Jurkat, Clone E6-1 (cell line): ENCODE measurements at regions not wholly inside any gene's neighbourhood (a gene's known extent, or its start where the extent isn't known, plus 50 kb on each side); places are given as distances from the start of the nearest gene placed in this dataset.

Source experiments
- DNase-seq: peaks from one replicate; pipeline ENCODE4 v3.0.0-alpha.2; 2011; ENCODE audit warnings: low read depth, low spot score
- H3K4me3 ChIP-seq: 2 replicates; pipeline ENCODE4 v1.5.1; 2011; ENCODE audit warnings: mild to moderate bottlenecking, low read length, control low read depth, moderate library complexity

DNA sequence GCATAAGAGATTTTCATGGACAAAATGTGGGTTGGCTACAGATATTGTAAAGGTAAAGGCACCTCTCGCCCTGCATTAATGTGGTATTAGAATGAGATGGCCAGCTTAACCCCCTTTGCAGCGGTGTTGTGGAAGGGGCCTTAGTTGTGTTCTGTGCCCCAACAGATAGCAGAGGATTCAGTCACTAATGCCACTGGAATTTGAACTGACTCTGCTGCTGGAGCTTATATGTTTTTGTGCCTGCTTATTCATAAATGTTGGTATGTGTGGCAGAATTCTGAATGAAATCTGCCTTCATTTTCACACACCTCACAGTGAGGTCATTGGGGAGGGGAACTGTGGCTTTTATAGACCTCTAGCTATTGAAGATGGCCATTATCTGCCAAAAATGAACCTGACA is 90.7 kb upstream of the ITGA6 start:
- H3K4me3 ChIP-seq = no peak overlapping the region
- DNase-seq = no peak

DNA sequence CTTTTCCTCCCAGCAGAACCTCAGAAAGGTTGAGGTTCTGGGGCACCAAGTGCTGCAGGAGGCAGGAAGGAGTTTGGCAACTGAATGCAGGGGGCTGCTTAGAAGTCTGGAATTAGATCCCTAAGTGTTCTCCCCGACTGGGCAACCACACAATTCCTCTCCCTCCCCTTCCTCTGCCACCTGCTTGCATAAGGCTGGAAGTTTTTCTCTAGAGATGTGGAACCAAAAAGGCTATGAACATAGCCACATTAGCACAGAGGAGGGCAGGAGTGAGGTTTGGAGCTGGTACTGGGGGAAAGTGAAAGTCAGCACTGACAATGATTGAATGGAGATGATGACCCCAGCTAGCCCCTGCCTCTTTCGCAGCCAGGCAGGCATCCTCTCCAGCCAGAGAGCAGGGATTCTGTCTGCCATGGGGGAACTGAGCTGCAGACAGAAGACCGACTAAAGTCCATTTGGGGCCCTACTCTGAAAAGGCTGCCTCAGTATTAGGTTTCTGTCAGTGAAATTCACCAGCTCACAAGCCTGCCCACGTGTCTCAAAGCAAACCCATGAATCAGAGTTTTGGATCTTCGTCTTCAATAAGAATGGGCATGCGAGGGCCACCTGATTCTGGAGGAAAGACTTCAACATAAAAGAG is 87.9 kb upstream of the ITGA6 start:
- no peak for DNase-seq
- no peak overlapping the region for H3K4me3 ChIP-seq

GRCh38 chr2:172340394-172340793 is 87.0 kb upstream of the ITGA6 start:
- DNase-seq = no peak
- H3K4me3 ChIP-seq = no peak overlapping the region

GRCh38 chr2:172342078-172342477 is 85.3 kb upstream of the ITGA6 start:
- DNase-seq = no peak

GRCh38 chr2:172342611-172343010 is 84.8 kb upstream of the ITGA6 start:
- no peak overlapping the region for H3K4me3 ChIP-seq
- DNase-seq = no peak

More at GRCh38 chr2:172342078-172342477, 85.3 kb upstream of the ITGA6 start:
- H3K4me3 ChIP-seq = no peak overlapping the region

- H3K4me3 ChIP-seq = no peak overlapping the region
- no peak for DNase-seq
These were observed 83.2 kb upstream of the ITGA6 start for GRCh38 chr2:172344159-172344558.

DNA sequence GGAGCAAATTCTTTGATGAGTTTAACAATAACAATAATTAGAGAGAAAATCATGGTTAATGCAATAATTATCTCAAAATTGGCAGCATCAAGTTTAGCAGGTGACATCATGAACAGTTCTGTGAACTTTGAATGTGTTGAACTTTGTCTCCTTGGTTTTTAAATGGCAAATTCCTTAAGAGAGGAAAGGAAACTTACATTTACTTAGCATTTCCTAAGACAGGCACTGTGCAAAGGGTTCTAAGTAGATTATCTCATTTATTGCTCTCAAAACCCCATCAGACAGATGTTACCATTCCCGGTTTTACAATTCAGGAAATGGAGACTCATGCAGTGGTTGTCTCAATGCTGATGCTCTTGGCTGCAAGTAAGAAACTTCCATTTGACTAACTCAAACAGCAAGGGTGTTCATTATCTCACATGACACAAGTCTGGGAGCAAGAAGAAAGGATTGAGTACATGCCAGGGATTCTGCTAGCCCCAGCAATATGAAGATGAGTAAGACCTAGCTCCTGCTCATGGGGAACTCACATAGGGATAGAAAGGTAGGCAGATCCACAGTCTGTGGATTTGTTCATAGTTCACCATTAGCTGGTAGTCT is 81.3 kb upstream of the ITGA6 start:
- no peak overlapping the region for H3K4me3 ChIP-seq
- DNase-seq = no peak

GRCh38 chr2:172348555-172349288 is 78.7 kb upstream of the ITGA6 start:
- no peak for DNase-seq
- no peak overlapping the region for H3K4me3 ChIP-seq

DNA sequence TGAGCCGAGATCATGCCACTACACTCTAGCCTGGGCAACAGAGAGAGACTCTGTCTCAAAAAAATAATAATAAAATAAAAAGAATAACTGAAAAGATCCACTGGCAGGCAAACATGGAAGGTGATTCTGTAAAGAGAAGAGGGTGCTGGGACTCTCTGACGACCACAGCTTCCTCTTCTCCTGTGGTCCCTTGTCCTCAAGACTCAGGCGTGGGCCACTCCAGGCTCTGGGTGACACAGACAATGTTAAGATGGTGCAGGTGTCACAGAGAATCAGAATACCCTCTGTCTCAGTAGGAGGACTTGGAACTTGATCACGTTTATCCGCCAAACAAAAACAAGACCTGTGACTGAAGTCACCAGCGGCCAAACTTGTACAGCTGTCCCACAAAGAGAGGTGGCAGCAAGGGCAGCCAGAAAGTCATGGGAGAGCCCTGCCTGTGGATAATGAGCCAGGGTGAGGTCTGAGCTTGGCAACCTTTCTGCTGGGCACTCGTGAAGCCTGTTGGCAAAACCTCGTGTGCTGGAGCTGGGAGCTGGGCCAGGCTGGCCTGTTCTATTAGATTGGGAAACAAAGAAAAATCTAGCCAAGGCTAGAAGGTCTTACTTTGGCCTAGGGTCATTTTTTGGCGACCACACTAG is 76.4 kb upstream of the ITGA6 start:
- no peak for DNase-seq
- H3K4me3 ChIP-seq = no peak overlapping the region

GRCh38 chr2:172351586-172351985 is 75.8 kb upstream of the ITGA6 start:
- DNase-seq = no peak
- H3K4me3 ChIP-seq = no peak overlapping the region

GRCh38 chr2:172354347-172354746 is 73.0 kb upstream of the ITGA6 start:
- H3K4me3 ChIP-seq = no peak overlapping the region

DNA sequence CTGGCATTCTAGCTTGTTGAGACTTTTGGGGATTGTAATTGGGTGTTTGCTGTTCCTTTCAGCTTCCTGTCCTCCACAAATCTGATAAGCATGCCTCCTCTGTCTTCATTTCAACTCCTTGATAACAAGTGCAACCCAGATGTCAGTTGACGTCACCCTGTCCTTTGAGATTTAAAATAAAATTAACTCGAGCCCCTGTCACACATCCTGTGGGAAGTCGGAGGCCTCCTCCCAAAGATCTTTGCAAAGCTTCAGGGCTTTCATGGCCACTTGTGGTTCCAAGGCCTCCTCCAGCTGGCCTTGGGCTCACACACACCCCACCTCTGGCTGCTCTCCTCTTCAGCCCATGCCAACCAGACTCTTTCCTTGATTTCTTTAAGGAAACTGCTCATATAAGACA is 69.9 kb upstream of the ITGA6 start:
- DNase-seq = peak; percentile 51
- no peak overlapping the region for H3K4me3 ChIP-seq

More at GRCh38 chr2:172354347-172354746, 73.0 kb upstream of the ITGA6 start:
- no peak for DNase-seq

DNA sequence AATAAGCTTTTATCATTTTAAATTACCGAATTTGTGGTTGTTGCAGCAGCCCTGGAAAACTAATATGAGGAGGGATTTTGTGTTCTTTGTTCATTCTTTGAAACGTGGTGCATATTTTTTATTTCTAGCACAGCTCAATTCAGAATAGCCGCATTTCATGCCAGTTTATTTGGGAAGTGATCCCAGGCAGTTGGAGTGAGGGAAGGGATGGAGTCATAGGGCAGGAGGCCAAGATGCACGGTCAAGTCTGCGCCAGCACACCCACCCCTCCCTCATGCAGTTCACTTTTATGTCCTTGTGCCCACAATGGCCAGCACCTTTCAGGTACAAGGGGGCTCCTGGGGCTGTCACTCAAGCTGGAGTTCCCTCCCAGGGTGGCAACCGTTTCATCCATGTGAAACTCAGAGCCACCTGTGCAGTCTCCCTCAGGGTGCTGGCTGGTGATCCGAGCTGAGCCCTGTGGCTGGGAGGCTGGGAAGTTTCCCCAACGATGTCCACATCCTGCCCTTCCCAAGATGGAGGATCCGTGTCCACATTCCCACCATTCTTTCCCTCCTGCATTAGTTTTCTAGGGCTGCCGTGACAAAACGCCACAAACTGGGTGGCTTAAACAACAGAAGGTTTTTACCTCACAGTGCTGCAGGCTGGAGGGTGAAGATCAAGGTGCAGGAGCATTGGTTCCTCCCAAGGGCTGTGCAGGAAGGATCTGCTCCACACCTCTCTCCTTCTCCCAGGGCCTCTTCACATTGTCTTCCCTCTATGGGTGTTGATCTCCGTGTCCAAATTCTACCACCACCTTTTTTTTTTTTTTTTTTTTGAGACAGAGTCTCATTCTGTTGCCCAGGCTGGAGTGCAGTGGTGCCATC is 68.5 kb upstream of the ITGA6 start:
- no peak overlapping the region for H3K4me3 ChIP-seq
- no peak for DNase-seq

DNA sequence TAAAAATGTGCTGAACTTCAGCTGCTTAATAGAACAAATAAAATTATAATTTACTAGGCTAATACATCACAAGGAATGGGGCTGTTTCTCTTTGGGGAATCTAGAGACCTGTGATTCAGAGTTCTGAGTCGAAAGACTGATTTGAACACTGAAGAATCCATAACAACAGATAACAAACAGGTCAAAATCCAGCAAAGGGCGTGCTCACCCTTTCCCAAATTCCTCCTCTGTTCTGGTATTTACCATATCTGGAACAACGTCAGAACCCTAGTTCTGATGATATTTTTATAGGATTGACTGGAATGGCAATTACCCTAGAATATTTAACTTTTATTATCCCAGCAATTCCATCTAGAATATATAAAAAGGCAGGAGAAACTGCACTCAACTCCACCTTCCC is 66.0 kb upstream of the ITGA6 start:
- DNase-seq = no peak
- H3K4me3 ChIP-seq = no peak overlapping the region

- no peak overlapping the region for H3K4me3 ChIP-seq
- DNase-seq = no peak
These were observed 65.5 kb upstream of the ITGA6 start for GRCh38 chr2:172361840-172362239.

- no peak for DNase-seq
- no peak overlapping the region for H3K4me3 ChIP-seq
These were observed 63.1 kb upstream of the ITGA6 start for GRCh38 chr2:172364261-172364660.

DNA sequence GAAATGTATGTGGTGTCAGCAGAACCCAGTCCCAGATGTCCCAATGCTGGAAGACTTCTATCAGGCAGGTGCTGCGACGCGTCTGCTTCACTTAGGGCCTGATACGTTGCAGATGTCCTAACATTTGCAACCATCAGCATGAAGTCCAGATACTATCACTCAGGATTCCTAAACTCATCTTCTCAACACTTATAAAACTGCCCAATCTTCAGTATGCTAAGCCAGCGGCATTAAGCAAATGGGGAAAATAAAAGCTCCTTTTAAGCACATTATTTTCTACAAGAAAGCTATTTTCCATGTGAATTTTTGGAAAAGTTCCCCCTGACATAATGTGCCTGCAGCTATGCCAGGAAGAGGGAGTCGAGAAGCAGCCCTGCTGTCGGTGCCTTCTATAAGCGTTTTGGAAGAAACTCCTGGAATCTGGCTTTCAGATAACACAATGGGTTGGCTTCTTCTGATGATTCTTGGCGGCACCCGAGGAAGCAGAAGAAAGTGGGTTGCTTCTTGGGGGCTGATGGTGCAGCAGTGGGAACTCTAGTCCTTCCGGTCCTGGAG is 60.7 kb upstream of the ITGA6 start:
- no peak overlapping the region for H3K4me3 ChIP-seq
- DNase-seq = no peak

- no peak overlapping the region for H3K4me3 ChIP-seq
- DNase-seq = peak; percentile 63
These were observed 56.4 kb upstream of the ITGA6 start for GRCh38 chr2:172370821-172371455.
